ENCODE measurements at regions not wholly inside any gene's neighbourhood (a gene's known extent, or its start where the extent isn't known, plus 50 kb on each side); places are given as distances from the start of the nearest gene placed in this dataset.

DNA sequence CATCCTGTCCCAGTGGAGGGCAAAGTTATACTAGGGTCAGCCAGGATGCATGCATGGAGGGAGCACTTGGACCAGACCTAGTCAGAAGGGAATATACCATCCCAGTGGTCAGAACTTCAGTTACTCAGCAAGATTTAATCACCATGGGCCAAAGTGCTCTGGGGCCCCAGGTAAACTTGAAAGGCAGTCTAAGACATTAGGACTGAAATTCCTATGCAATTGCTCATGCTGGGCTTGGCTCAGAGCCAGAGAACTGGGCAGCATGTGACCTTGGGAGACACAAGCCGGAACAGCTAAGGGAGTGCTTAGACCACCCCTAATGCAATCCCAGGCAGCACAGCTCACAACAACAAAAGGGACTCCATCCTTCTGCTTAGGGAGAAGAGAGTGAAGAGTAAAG is 401.3 kb downstream of the KCNJ3 start:
- TF ChIP-seq, protein P1, sequence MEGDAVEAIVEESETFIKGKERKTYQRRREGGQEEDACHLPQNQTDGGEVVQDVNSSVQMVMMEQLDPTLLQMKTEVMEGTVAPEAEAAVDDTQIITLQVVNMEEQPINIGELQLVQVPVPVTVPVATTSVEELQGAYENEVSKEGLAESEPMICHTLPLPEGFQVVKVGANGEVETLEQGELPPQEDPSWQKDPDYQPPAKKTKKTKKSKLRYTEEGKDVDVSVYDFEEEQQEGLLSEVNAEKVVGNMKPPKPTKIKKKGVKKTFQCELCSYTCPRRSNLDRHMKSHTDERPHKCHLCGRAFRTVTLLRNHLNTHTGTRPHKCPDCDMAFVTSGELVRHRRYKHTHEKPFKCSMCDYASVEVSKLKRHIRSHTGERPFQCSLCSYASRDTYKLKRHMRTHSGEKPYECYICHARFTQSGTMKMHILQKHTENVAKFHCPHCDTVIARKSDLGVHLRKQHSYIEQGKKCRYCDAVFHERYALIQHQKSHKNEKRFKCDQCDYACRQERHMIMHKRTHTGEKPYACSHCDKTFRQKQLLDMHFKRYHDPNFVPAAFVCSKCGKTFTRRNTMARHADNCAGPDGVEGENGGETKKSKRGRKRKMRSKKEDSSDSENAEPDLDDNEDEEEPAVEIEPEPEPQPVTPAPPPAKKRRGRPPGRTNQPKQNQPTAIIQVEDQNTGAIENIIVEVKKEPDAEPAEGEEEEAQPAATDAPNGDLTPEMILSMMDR (IDR thresholded peaks at IDR 0.05) = no peak
- no peak for TF ChIP-seq POLR2A (IDR thresholded peaks at IDR 0.05)
- TF ChIP-seq EP300 (IDR thresholded peaks at IDR 0.05) = no peak
- no peak for TF ChIP-seq POLR2AphosphoS5 (IDR thresholded peaks at IDR 0.05)

Measured in gastroesophageal sphincter (tissue), 3 donors.